Panc1 (cell line): ENCODE measurements at regions not wholly inside any gene's neighbourhood (a gene's known extent, or its start where the extent isn't known, plus 50 kb on each side); places are given as distances from the start of the nearest gene placed in this dataset.

Experiments
- CTCF ChIP-seq: fragments of 450-650 bp; IDR thresholded peaks from 2 replicates; pipeline ENCODE4 v1.5.1; 2017; ENCODE audit warnings: mild to moderate bottlenecking
- REST ChIP-seq, 2 experiments: IDR thresholded peaks; 2 replicates each; pipeline ENCODE4 v1.6.1; 2011 to 2012; ENCODE audit warnings: low read depth in 2 of 2, control low read depth in 1 of 2, low read length in 1 of 2, mild to moderate bottlenecking in 1 of 2, moderate library complexity in 1 of 2; ENCODE audit not compliant: insufficient read depth in 1 of 2

- TF ChIP-seq CTCF (no peak), REST (IDR thresholded peaks at IDR 0.05; ENCODE audit: insufficient read depth in 1 of 2, low read depth in 2 of 2, low read length in 1 of 2) (no peak)
These were observed 401.2 kb upstream of the CNKSR2 start for GRCh38 chrX:20973038-20973437.
